Stimulated activated CD8-positive, alpha-beta memory T cell treated with anti-CD3 and anti-CD28 coated beads, Interleukin-4, amount 100 ng/mL, for 24 hours (primary cell): ENCODE measurements at regions not wholly inside any gene's neighbourhood (a gene's known extent, or its start where the extent isn't known, plus 50 kb on each side); places are given as distances from the start of the nearest gene placed in this dataset.
"Not testable (repeated sequence)": the region's sequence is repeated elsewhere in the genome, so short reads cannot be mapped to it uniquely, and the experiment has no call there.

Source experiments
- DNase-seq: peaks from one replicate; pipeline ENCODE4 v3.0.0-alpha.2; 2020; ENCODE audit warnings: low read depth

DNA sequence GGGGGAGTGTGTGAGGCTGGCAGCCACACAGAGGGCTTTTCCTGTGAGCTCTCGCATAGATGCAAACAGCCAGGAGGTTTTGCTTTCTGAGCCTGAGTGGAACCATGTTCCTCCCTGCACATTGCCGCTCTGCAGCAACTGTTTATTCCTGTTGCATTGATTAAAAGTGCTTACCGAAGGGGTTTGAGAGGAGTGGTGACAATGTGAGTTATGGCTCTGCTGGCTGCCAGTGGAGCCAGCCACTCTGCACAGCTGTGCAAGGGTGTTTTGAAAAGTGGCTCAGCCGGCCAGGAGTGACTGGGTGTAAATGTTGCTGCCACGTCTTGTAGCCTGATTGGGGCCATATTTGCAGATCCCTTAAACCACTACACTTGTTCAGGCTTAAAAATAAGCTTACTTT, 114.9 kb upstream of the EEF2KMT start:
- not testable (repeated sequence) for DNase-seq

DNA sequence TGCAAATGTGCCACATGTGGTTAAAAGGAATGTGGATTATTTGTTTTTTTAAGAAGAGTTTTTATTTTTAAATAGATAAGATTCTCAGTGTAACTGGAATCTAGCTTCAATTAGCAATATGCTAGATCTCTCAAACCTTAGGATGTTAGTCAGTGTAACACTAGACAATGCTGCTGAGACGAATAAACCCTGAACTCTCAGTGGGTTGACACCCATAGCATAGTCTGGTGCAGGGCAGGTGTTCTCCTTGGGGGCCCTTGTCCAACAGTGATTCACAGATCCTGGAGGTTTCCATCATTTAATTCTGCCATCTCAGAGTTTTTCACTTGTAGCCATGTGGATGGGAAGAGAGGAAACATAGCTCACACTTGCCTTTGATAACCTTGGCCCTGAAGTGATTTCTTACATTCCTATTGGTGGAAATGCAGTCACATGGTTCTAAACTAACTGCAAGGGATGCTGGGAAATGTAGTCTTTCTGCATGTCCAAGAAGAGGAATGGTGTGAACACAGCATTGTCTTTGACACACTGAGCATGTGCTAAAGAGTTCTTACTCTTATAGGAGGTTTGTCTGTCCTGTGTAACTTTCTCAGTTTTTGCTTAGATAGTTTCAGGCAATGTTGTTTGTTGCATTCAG, 110.4 kb upstream of the EEF2KMT start:
- not testable (repeated sequence) for DNase-seq

DNA sequence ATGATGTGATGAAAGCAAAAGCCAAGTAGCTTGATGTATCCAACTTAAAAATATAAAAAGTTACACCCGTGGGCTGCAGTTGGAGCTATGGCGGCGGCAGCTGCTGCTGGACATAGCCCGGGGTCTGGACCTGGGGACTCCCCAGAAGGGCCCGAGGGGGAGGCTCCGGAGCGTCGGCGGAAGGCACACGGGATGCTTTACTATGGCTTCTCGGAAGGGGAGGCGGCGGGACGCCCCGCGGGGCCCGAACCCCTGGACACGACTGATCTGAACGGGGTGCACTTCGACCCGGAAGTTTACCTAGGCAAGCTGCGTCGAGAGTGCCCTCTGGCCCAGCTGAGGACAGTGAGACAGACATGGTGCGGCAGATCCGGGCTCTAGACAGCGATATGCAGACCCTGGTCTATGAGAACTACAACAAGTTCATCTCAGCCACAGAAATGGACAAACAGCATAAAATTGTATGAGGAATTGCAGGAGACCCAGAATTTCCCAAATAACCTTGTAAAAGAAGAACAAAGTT, 109.5 kb upstream of the EEF2KMT start:
- no peak for DNase-seq

GRCh38 chr16:5206331-5206990, 108.9 kb upstream of the EEF2KMT start:
- DNase-seq, result no peak

DNA sequence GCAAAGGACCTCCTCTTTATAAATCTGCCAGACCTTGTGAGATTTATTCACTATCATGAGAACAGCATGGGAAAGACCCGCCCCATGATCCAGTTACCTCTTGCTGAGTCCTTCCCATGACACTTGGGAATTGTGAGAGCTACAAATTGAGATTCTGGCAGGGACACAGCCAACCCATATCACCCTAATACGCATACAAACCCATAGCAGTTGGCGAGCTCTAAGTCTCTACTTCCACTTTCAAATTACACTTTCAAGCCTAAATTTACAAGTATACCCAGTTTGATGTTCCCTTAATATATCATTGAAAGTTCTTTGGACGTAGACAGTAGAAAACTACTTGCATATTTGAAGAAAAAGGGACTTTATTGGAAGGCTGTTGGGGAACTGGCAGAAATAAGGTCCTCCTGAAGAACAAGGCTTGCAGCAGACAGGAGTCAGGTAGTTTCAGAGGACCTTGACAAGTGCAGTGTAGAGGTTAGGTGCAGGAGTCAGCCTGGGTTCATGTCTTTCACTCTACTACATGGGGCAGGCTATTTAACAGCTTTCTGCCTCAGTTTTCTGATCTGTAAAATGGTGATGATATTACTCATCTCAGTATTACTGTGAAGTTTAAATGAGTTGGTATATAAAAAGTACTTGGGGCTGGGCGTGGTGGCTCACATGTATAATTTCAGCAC, 107.9 kb upstream of the EEF2KMT start:
- DNase-seq, result no peak

- DNase-seq, result not testable (repeated sequence)
Measured at GRCh38 chr16:5203675-5204074, 106.1 kb upstream of the EEF2KMT start.

GRCh38 chr16:5200123-5200522, 102.5 kb upstream of the EEF2KMT start:
- no peak for DNase-seq

GRCh38 chr16:5196204-5196603, 98.6 kb upstream of the EEF2KMT start:
- no peak for DNase-seq

DNA sequence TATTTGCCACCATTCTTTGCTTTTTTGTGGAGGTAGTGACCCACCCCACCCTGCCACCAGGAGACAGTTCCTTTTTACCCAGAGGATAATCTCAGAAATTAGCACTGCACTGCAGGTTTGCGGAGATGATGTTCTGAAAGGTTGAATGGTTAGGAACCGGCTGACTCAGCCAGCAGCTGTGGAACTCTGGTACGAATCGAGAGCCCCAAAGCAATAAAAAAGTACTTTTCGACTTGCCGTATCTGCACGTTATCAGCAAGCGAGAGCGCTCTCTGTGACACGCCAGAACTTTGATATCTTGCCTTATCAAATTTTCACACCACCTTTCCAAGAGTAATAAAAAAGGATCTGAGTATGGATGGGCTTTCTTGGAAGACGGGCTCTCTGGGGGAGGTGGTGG, 96.3 kb upstream of the EEF2KMT start:
- DNase-seq, result no peak

GRCh38 chr16:5188989-5189352, 91.4 kb upstream of the EEF2KMT start:
- DNase-seq, result no peak

DNA sequence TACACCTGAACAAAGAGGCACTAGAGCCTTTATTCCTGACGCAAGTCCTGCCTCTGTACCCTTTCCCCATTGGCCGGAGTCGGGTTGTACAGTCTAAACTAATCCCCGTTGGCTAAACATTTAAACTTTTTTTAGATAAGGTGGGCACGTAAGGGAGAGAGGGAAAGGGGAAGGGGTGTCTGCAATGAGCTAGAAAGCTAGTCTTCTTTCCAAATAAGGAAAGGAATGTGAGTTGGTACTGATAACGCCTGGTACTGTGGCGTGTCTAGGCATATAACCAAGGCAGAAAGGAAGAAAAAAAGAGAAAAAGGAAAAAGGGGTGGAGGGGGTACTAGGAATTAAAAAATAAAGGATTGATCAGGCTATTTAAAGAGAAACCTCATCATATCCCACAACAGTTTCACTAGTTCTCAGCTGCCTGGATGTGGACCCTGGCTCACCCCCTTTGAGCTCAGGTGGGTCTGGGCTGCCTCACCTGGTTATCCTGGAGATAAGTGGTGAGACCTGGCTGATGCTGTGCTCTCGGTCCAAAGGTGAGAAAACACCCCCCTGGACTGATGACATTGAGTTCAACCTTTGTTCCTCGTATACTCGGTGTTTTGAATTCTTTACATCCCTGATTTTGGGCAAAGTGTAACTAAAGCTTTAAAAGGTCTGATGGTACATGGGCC, 90.9 kb upstream of the EEF2KMT start:
- DNase-seq, result no peak

- no peak for DNase-seq
Measured at GRCh38 chr16:5187402-5187952, 89.9 kb upstream of the EEF2KMT start.

- DNase-seq, result no peak
Measured at GRCh38 chr16:5186381-5186903, 88.8 kb upstream of the EEF2KMT start.

DNA sequence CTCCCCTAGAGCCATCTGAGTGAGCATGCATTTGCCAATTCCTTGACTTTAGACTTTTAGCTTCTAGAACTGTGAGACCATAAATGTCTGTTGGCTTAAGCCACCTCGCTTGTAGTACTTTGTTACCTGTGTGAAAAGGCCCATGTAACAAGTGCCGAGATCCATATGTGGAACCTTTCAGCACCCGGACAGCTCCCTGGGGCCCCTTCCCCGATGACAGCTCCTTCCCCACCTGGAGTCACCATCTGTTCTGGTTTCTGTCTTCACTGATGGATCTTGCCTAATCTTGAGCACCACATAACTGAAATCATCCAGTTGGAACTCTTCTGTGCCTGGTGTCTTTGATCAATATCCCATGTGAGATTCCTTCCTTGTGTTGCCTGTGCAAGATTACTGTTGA, 78.9 kb upstream of the EEF2KMT start:
- DNase-seq, result no peak

DNA sequence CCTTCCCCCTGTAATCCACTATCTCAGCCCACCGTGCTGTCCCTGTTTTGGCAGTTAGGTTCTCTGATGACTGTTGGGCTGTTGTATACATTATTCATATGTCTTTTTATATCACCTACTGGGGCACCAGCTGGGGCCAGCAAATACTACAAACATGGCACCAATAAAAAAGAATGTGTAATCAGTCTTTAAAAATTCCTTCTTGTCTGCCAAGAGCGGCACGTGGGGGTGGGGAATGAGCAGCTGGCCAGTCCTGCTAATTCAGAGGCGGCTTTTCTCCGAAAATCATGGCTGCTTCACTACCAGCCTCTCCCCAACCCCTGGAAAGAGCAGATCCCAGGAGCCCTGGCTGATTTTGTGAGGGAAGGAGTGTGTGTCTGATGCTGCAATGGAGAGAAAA, 77.7 kb upstream of the EEF2KMT start:
- DNase-seq, result no peak

- no peak for DNase-seq
Measured at GRCh38 chr16:5166486-5166885, 68.9 kb upstream of the EEF2KMT start.

- DNase-seq, result not testable (repeated sequence)
Measured at GRCh38 chr16:5165429-5165828, 67.8 kb upstream of the EEF2KMT start.

GRCh38 chr16:5162801-5163200, 65.2 kb upstream of the EEF2KMT start:
- DNase-seq, result not testable (repeated sequence)

DNA sequence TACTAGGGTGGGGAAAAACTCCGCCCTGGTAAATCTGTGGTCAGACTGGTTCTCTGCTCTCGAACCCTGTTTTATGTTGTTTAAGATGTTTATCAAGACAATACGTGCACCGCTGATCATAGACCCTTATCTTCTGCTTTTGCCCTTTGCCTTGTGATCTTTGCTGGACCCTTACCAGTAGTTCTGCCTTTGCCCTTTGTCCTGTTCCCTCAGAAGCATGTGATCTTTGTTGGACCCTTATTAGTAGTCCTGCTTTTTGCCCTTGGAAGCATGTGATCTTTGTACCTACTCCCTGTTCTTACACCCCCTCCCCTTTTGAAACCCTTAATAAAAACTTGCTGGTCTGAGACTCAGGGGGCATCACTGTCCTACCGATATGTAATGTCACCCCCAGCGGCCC, 64.3 kb upstream of the EEF2KMT start:
- not testable (repeated sequence) for DNase-seq

DNA sequence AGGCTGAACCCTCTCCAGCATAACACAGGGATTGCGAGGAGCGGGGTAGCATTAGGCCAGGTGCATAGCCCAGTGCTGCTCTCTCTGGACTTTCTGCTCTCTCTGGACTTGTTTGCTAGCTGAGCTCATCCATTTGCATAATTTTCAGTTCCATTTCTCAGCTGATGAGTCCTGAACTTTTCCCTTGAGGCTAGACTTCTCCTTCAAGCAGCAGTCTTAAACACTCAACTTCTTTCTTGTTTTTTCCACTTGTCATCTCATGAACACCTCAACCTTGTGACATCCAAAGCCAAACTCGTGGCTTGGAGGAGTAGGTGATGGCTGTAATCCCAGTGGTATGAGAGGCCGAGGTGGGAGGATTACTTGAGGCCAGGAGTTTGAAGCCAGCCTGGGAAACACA, 62.4 kb upstream of the EEF2KMT start:
- not testable (repeated sequence) for DNase-seq

DNA sequence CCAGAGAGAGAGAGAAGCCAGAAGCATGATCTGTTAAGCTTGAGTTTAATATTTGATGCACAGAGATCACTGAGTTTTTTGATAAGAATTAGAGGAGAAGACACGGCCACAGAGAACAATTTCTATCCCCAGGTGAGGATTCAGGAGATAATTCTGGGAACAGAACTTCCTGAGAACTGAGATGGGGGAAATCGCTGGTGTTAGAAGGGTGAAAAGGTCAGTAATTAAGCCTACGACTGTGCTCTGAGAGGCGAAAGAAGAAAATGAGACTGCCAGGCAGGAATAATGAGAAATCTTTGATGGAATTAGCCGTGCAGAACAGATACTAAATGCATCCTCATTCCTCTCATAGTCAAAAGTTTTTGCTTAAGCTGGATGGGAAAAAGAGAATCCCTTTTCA, 61.9 kb upstream of the EEF2KMT start:
- DNase-seq, result not testable (repeated sequence)

GRCh38 chr16:5158494-5158893, 60.9 kb upstream of the EEF2KMT start:
- DNase-seq, result no peak
